WTC11 (cell line): ENCODE measurements at regions not wholly inside any gene's neighbourhood (a gene's known extent, or its start where the extent isn't known, plus 50 kb on each side); places are given as distances from the start of the nearest gene placed in this dataset.

Experiments
- ATAC-seq: fragments of 200-7000 bp; cut with Tn5 transposase; 2 replicates; pipeline ENCODE4 v1.10.0; 2021; ENCODE audit warnings: mild to moderate bottlenecking, moderate library complexity
- CTCF ChIA-PET: fragments of 300-600 bp; sonication (Branson Sonifier 250); formaldehyde crosslinking; loops from one replicate; lab custom pipeline; 2021; ENCODE audit warnings: antibody characterized with exemption; lab: Charles Lee
- POLR2A ChIA-PET: fragments of 350-600 bp; sonication (Branson Sonifier 250); formaldehyde crosslinking; loops from one replicate; lab custom pipeline; 2021; ENCODE audit warnings: antibody characterized with exemption; lab: Charles Lee
- DNase-seq: peaks from one replicate; pipeline ENCODE4 v3.0.0; 2021; ENCODE audit warnings: low spot score
- H3K27ac Mint-ChIP-seq: 2 replicates; pipeline ENCODE4 v1.8.0; 2021; ENCODE audit warnings: mixed read lengths
- H3K27me3 Mint-ChIP-seq: 2 replicates; pipeline ENCODE4 v1.8.0; 2021; ENCODE audit warnings: low read depth, mild to moderate bottlenecking, moderate library complexity, mixed read lengths
- H3K36me3 Mint-ChIP-seq: 2 replicates; pipeline ENCODE4 v1.8.0; 2021; ENCODE audit warnings: mixed read lengths
- H3K4me1 Mint-ChIP-seq: 2 replicates; pipeline ENCODE4 v1.8.0; 2022; ENCODE audit warnings: mixed read lengths
- H3K4me3 Mint-ChIP-seq: 2 replicates; pipeline ENCODE4 v1.8.0; 2021; ENCODE audit warnings: mild to moderate bottlenecking, moderate library complexity, mixed read lengths
- H3K9me3 Mint-ChIP-seq: 2 replicates; pipeline ENCODE4 v1.8.0; 2021; ENCODE audit warnings: mixed read lengths
- AR ChIP-seq: fragments of 250-450 bp; sonication (Bioruptor Pico); IDR thresholded peaks from 2 replicates; pipeline ENCODE4 v1.9.0; 2021; ENCODE audit warnings: mild to moderate bottlenecking
- ATF2 ChIP-seq: sonication (generic); formaldehyde crosslinking; IDR thresholded peaks from 2 replicates; pipeline ENCODE4 v1.8.1; 2022; ENCODE audit warnings: low read depth, missing genetic modification reagents, borderline replicate concordance
- ATF6 ChIP-seq: sonication (generic); formaldehyde crosslinking; IDR thresholded peaks from 2 replicates; pipeline ENCODE4 v1.8.1; 2023; ENCODE audit warnings: mild to moderate bottlenecking, missing genetic modification reagents
- CBFB ChIP-seq: sonication (generic); formaldehyde crosslinking; IDR thresholded peaks from 2 replicates; pipeline ENCODE4 v1.8.1; 2022; ENCODE audit warnings: mild to moderate bottlenecking, low read depth, missing genetic modification reagents
- CREM ChIP-seq: sonication (generic); formaldehyde crosslinking; IDR thresholded peaks from 2 replicates; pipeline ENCODE4 v1.8.1; 2022; ENCODE audit warnings: mild to moderate bottlenecking, missing genetic modification reagents, moderate library complexity
- GRHL2 ChIP-seq: fragments of 250-450 bp; sonication (Bioruptor Pico); IDR thresholded peaks from 2 replicates; pipeline ENCODE4 v1.8.0; 2022; ENCODE audit warnings: mild to moderate bottlenecking, moderate library complexity; ENCODE audit not compliant: insufficient replicate concordance, severe bottlenecking
- MLX ChIP-seq: sonication (generic); formaldehyde crosslinking; IDR thresholded peaks from 2 replicates; pipeline ENCODE4 v1.8.1; 2023; ENCODE audit warnings: mild to moderate bottlenecking, missing genetic modification reagents, moderate library complexity
- MXD4 ChIP-seq: fragments of 250-450 bp; sonication (Bioruptor Pico); IDR thresholded peaks from 2 replicates; pipeline ENCODE4 v1.8.0; 2021; ENCODE audit warnings: mild to moderate bottlenecking, moderate library complexity, borderline replicate concordance
- TEAD1 ChIP-seq: sonication (generic); formaldehyde crosslinking; IDR thresholded peaks from 2 replicates; pipeline ENCODE4 v1.8.0; 2022; ENCODE audit warnings: mild to moderate bottlenecking, missing genetic modification reagents
- ZNF281 ChIP-seq: sonication (generic); formaldehyde crosslinking; IDR thresholded peaks from 2 replicates; pipeline ENCODE4 v1.8.0; 2023; ENCODE audit warnings: mild to moderate bottlenecking, missing genetic modification reagents
- ZNF532 ChIP-seq: fragments of 250-450 bp; sonication (Bioruptor Pico); IDR thresholded peaks from 2 replicates; pipeline ENCODE4 v1.9.0; 2021; ENCODE audit warnings: mild to moderate bottlenecking, borderline replicate concordance
- ZSCAN18 ChIP-seq: fragments of 250-450 bp; sonication (Bioruptor Pico); IDR thresholded peaks from 2 replicates; pipeline ENCODE4 v2.1.2; 2022; ENCODE audit warnings: mild to moderate bottlenecking, moderate library complexity

GRCh38 chrY:14330362-14330761 is 194.0 kb upstream of the NLGN4Y start (continued):
- no peak for TF ChIP-seq ATF2
- no peak for TF ChIP-seq CBFB (CRISPR knock-in tag)
- no peak for TF ChIP-seq GRHL2 (CRISPR knock-in tag)
- TF ChIP-seq CREM (CRISPR knock-in tag) = no peak
- TF ChIP-seq AR (CRISPR knock-in tag) = no peak
- no peak for TF ChIP-seq ATF6 (CRISPR knock-in tag)
- no peak for TF ChIP-seq MXD4 (CRISPR knock-in tag)
- TF ChIP-seq MLX (CRISPR knock-in tag) = no peak
- no peak for TF ChIP-seq ZNF281 (CRISPR knock-in tag)

GRCh38 chrY:14339524-14339923 is 184.8 kb upstream of the NLGN4Y start:
- DNase-seq = no peak
- ATAC-seq = no peak
- CTCF ChIA-PET = no interaction called here
- Mint-ChIP-seq H3K9me3 (0 out of 2 replicates have a peak, but pooled peaks cover 7% of the 10 kb centered on the region), H3K36me3 (no peaks in the 10 kb centered on the region), H3K4me3 (no peak overlapping the region), H3K4me1 (peaks cover 3% of the 10 kb centered on the region; the same call in 1 of the 2 replicates), H3K27me3 (peaks cover 13% of the 10 kb centered on the region), H3K27ac (no peak overlapping the region)
- TF ChIP-seq ZNF532 (CRISPR knock-in tag) (no peak), ATF6 (CRISPR knock-in tag) (no peak), TEAD1 (CRISPR knock-in tag) (no peak), ZSCAN18 (CRISPR knock-in tag) (no peak)
- POLR2A ChIA-PET = no interaction called here
